Activated T-cell treated with anti-CD3 and anti-CD28 coated beads, Interleukin-2, amount 50 U/mL, for 48 hours (primary cell): ENCODE measurements at regions not wholly inside any gene's neighbourhood (a gene's known extent, or its start where the extent isn't known, plus 50 kb on each side); places are given as distances from the start of the nearest gene placed in this dataset.

Source experiments
- DNase-seq, 2 experiments: peaks; one replicate each; pipeline ENCODE4 v3.0.0-alpha.2; 2020

GRCh38 chr7:136807598-136807997 is 60.9 kb upstream of the CHRM2 start:
- no peak for DNase-seq

GRCh38 chr7:136803028-136803427 is 65.4 kb upstream of the CHRM2 start:
- DNase-seq = no peak

- DNase-seq = no peak
Measured at GRCh38 chr7:136783934-136784333, 84.5 kb upstream of the CHRM2 start.

- no peak for DNase-seq
Measured at GRCh38 chr7:136741941-136742340, 126.5 kb upstream of the CHRM2 start.

- DNase-seq = no peak
Measured at GRCh38 chr7:136728945-136729344, 139.5 kb upstream of the CHRM2 start.

GRCh38 chr7:136726460-136726859 is 142.0 kb upstream of the CHRM2 start:
- no peak for DNase-seq

- DNase-seq = no peak
Measured at GRCh38 chr7:136717910-136718557, 150.4 kb upstream of the CHRM2 start.

GRCh38 chr7:136714062-136714461 is 154.4 kb upstream of the CHRM2 start:
- DNase-seq = no peak

GRCh38 chr7:136710751-136711150 is 157.7 kb upstream of the CHRM2 start:
- no peak for DNase-seq

GRCh38 chr7:136709876-136710275 is 158.6 kb upstream of the CHRM2 start:
- DNase-seq = no peak

GRCh38 chr7:136702913-136703312 is 165.5 kb upstream of the CHRM2 start:
- no peak for DNase-seq

- no peak for DNase-seq
Measured at GRCh38 chr7:136698977-136699376, 169.5 kb upstream of the CHRM2 start.

GRCh38 chr7:136698231-136698630 is 170.2 kb upstream of the CHRM2 start:
- DNase-seq = no peak

GRCh38 chr7:136697271-136697670 is 171.2 kb upstream of the CHRM2 start:
- no peak for DNase-seq

GRCh38 chr7:136693166-136694119 is 175.0 kb upstream of the CHRM2 start:
- DNase-seq = no peak

- no peak for DNase-seq
Measured at GRCh38 chr7:136692221-136692620, 176.2 kb upstream of the CHRM2 start.

GRCh38 chr7:136688601-136689000 is 179.9 kb upstream of the CHRM2 start:
- DNase-seq = no peak

- no peak for DNase-seq
Measured at GRCh38 chr7:136687693-136688322, 180.6 kb upstream of the CHRM2 start.

- no peak for DNase-seq
Measured at GRCh38 chr7:136685501-136686173, 182.8 kb upstream of the CHRM2 start.

GRCh38 chr7:136677471-136678365 is 190.7 kb upstream of the CHRM2 start:
- no peak for DNase-seq

GRCh38 chr7:136667584-136667983 is 200.9 kb upstream of the CHRM2 start:
- DNase-seq = no peak

- DNase-seq = no peak
Measured at GRCh38 chr7:136665878-136666509, 202.5 kb upstream of the CHRM2 start.
